BJ (cell line): ENCODE measurements at regions not wholly inside any gene's neighbourhood (a gene's known extent, or its start where the extent isn't known, plus 50 kb on each side); places are given as distances from the start of the nearest gene placed in this dataset.

Experiments used
- CTCF ChIA-PET: fragments of 350-600 bp; formaldehyde crosslinking; extraction: SDS; loops from one replicate; lab custom pipeline; 2021; ENCODE audit warnings: antibody characterized with exemption, inconsistent platforms; lab: Yijun Ruan, JAX
- POLR2A ChIA-PET: fragments of 300-600 bp; sonication (Branson Sonifier 250); formaldehyde crosslinking; extraction: SDS; loops from one replicate; lab custom pipeline; 2021; ENCODE audit warnings: antibody characterized with exemption; lab: Charles Lee
- DNase-seq: peaks from one replicate; pipeline ENCODE4 v3.0.0-alpha.2; 2011; ENCODE audit warnings: low read depth
- H3K27me3 ChIP-seq: 2 replicates; pipeline ENCODE4 v1.6.0; 2011; ENCODE audit warnings: low read length; ENCODE audit not compliant: control insufficient read depth, insufficient read depth
- H3K36me3 ChIP-seq: 2 replicates; pipeline ENCODE4 v1.5.1; 2011; ENCODE audit warnings: low read length; ENCODE audit not compliant: control insufficient read depth, insufficient read depth
- H3K4me3 ChIP-seq: 2 replicates; pipeline ENCODE4 v1.5.1; 2011; ENCODE audit warnings: low read depth, mild to moderate bottlenecking, control low read depth, low read length
- CTCF ChIP-seq: IDR thresholded peaks from 2 replicates; pipeline ENCODE4 v1.5.1; 2011; ENCODE audit warnings: low read depth, mild to moderate bottlenecking, control low read depth, inconsistent platforms, low read length, moderate library complexity; ENCODE audit not compliant: insufficient read depth

GRCh38 chr7:131905471-131905973 is 349.1 kb upstream of the PODXL start:
- Histone ChIP-seq H3K4me3 (no peak overlapping the region), H3K36me3 (no peaks in the 10 kb centered on the region), H3K27me3 (peaks cover 12% of the 10 kb centered on the region)
- DNase-seq: no peak
- POLR2A ChIA-PET: no interaction called here
- TF ChIP-seq CTCF: no peak
- CTCF ChIA-PET: interaction anchor here (1.0 kb wide), 1 partner anchor 9 kb away, joined by 3 read pairs; no protein-coding TSS in a partner anchor

- Histone ChIP-seq H3K27me3 (peaks cover 12% of the 10 kb centered on the region), H3K36me3 (no peaks in the 10 kb centered on the region), H3K4me3 (no peak overlapping the region)
- TF ChIP-seq CTCF: no peak
- DNase-seq: no peak
- POLR2A ChIA-PET: no interaction called here
- CTCF ChIA-PET: no interaction called here
Observed at GRCh38 chr7:131904760-131905327, 348.4 kb upstream of the PODXL start.

- CTCF ChIA-PET: no interaction called here
Observed at GRCh38 chr7:131903315-131903714, 346.9 kb upstream of the PODXL start.

GRCh38 chr7:131900785-131901287 is 344.4 kb upstream of the PODXL start:
- Histone ChIP-seq H3K27me3 (no peaks in the 10 kb centered on the region), H3K36me3 (no peaks in the 10 kb centered on the region), H3K4me3 (no peak overlapping the region)
- CTCF ChIA-PET: no interaction called here
- DNase-seq: no peak
- POLR2A ChIA-PET: no interaction called here
- no peak for TF ChIP-seq CTCF

More at GRCh38 chr7:131903315-131903714, 346.9 kb upstream of the PODXL start:
- no peak for TF ChIP-seq CTCF
- POLR2A ChIA-PET: no interaction called here
- DNase-seq: no peak
- Histone ChIP-seq H3K36me3 (no peaks in the 10 kb centered on the region), H3K4me3 (no peak overlapping the region), H3K27me3 (peaks cover 7% of the 10 kb centered on the region)

GRCh38 chr7:131899271-131900030 is 343.0 kb upstream of the PODXL start:
- TF ChIP-seq CTCF: no peak
- no peaks in the 10 kb centered on the region for H3K36me3 ChIP-seq
- no peak for DNase-seq
- CTCF ChIA-PET: interaction anchor here (1.0 kb wide), 1 partner anchor 35 kb away, joined by 3 read pairs; no protein-coding TSS in a partner anchor
- POLR2A ChIA-PET: no interaction called here
- no peak overlapping the region for H3K4me3 ChIP-seq
- no peaks in the 10 kb centered on the region for H3K27me3 ChIP-seq
